GM12875 (cell line): ENCODE measurements at regions not wholly inside any gene's neighbourhood (a gene's known extent, or its start where the extent isn't known, plus 50 kb on each side); places are given as distances from the start of the nearest gene placed in this dataset.
"Not testable (repeated sequence)": the region's sequence is repeated elsewhere in the genome, so short reads cannot be mapped to it uniquely, and the experiment has no call there.

ENCODE experiments used
- H3K4me3 ChIP-seq: one replicate; pipeline ENCODE4 v1.5.1; 2011; ENCODE audit warnings: low read depth, low read length, control low read depth
- CTCF ChIP-seq: IDR thresholded peaks from 2 replicates; pipeline ENCODE4 v1.5.1; 2011; ENCODE audit warnings: low read depth, mild to moderate bottlenecking, control low read depth, inconsistent platforms, low read length, moderate library complexity, borderline replicate concordance; ENCODE audit not compliant: insufficient read depth

DNA sequence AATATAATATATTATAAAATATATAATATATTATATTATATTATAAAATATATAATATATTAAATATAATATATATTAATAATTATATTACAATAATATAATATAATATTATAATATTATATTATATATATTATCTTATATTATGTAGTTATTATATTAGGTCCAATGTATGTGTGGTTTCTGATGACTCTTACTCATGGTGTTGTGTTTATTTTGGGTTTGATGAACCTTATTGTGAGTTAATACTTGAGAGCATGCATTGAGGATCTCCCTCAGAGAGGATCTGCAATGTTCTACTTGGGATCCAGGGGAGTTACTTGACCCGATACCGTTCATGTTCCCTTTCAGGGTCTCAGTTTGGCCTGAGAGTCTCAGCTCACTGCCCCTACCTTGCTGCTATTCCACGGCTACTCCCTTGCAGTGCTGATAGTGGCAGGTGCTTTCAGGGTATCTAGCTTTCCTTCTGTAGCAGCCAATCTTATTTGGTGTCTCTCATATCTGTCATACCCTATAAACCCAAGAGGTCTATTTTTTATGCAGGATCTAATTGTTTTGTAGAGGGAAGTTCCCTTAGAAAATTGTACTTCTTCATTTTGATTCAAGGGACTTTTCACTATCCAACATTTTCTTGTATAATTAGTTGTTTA, 89.1 kb upstream of the ZDHHC17 start:
- no peak for TF ChIP-seq CTCF
- no peak overlapping the region for H3K4me3 ChIP-seq

DNA sequence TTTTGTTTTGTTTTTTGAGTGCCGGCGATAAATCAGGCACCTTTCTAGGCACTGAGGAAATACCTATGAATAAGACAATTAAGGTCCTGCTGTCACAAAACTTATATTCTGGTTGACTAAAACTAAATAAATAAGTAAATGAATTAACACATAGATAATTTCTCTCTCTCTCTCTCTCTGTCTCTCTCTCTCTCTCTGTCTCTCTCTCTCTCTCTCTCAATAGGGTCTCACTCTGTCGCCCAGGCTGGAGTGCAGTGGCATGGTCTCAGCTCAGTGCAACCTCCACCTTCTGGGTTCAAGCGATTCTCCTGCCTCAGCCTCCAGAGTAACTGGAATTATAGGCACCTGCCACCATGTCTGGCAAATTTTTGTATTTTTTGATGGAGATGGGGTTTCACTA, 87.7 kb upstream of the ZDHHC17 start:
- H3K4me3 ChIP-seq = not testable (repeated sequence)

DNA sequence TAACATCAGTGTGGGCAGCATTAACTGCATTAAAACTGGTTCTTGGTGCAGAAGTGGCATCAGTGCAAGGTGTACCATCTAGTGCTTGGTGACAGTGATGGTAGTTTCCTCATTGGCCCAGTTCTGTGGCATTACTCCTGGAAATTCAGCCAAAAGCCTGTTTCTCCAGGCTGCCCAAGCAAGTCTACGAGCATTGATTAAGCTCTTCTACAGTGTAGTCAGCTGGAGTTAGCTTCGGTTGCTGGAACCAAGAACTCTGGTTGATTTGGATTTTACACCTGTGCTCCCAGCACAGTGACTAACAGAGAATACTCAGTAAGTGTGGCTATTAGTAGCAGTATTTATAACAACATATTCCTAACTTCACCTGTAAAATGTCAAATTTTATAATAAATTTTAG, 84.9 kb upstream of the ZDHHC17 start:
- no peak for TF ChIP-seq CTCF
- no peak overlapping the region for H3K4me3 ChIP-seq

GRCh38 chr12:76679778-76680177, 84.1 kb upstream of the ZDHHC17 start:
- TF ChIP-seq CTCF = no peak
- no peak overlapping the region for H3K4me3 ChIP-seq

- no peak overlapping the region for H3K4me3 ChIP-seq
- TF ChIP-seq CTCF = no peak
These were observed 83.0 kb upstream of the ZDHHC17 start for GRCh38 chr12:76680940-76681339.

DNA sequence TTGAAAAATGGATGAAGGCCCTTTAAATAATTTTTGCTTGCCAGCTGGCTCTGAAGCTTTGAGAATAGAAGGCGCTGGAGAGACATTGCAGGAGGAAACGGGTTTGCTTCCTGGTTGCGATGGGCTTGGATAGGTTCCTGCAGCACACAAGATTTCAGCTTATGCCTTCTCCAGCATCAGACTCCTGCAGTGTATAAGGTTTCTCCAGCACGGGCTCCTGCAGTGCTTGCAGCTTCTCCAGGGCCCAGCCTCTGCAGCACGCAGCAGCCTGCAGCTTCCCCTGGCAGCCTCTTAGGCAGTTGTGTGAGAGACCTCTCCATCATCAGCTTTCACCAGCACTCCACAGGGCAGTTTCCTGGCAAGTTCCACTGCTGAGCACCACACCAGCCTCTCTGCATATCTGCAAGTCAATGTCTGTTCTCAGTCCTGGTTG, 78.7 kb upstream of the ZDHHC17 start:
- H3K4me3 ChIP-seq = no peak overlapping the region
- no peak for TF ChIP-seq CTCF

- TF ChIP-seq CTCF = no peak
- H3K4me3 ChIP-seq = no peak overlapping the region
These were observed 75.9 kb upstream of the ZDHHC17 start for GRCh38 chr12:76687981-76688380.

- 0 out of 2 replicates have a peak, but pooled peaks have one; percentile 12 for TF ChIP-seq CTCF
- H3K4me3 ChIP-seq = no peak overlapping the region
These were observed 75.3 kb upstream of the ZDHHC17 start for GRCh38 chr12:76688631-76689030.
